WTC11 (cell line): ENCODE measurements at regions not wholly inside any gene's neighbourhood (a gene's known extent, or its start where the extent isn't known, plus 50 kb on each side); places are given as distances from the start of the nearest gene placed in this dataset.

Experiments
- AFF4 ChIP-seq: sonication (generic); formaldehyde crosslinking; IDR thresholded peaks from 2 replicates; pipeline ENCODE4 v1.8.1; 2023; ENCODE audit warnings: mild to moderate bottlenecking, missing genetic modification reagents, borderline replicate concordance
- CTCF ChIP-seq: fragments of 200-600 bp; IDR thresholded peaks from 2 replicates; pipeline ENCODE4 v1.8.0; 2022; ENCODE audit warnings: antibody characterized with exemption
- ERG ChIP-seq: fragments of 250-450 bp; sonication (Bioruptor Pico); IDR thresholded peaks from 2 replicates; pipeline ENCODE4 v1.8.0; 2021; ENCODE audit warnings: mild to moderate bottlenecking
- HMGA2 ChIP-seq: fragments of 250-450 bp; sonication (Bioruptor Pico); IDR thresholded peaks from 2 replicates; pipeline ENCODE4 v1.4.0; 2021; ENCODE audit warnings: mild to moderate bottlenecking, moderate library complexity
- JUN ChIP-seq: sonication (generic); formaldehyde crosslinking; IDR thresholded peaks from 2 replicates; pipeline ENCODE4 v1.8.0; 2023; ENCODE audit warnings: mild to moderate bottlenecking, missing genetic modification reagents
- MAX ChIP-seq: sonication (generic); formaldehyde crosslinking; IDR thresholded peaks from 2 replicates; pipeline ENCODE4 v1.8.0; 2022; ENCODE audit warnings: mild to moderate bottlenecking, missing genetic modification reagents
- RELA ChIP-seq: sonication (generic); formaldehyde crosslinking; IDR thresholded peaks from 2 replicates; pipeline ENCODE4 v1.8.1; 2022; ENCODE audit warnings: missing genetic modification reagents, mild to moderate bottlenecking, borderline replicate concordance
- USF2 ChIP-seq: sonication (generic); formaldehyde crosslinking; IDR thresholded peaks from 2 replicates; pipeline ENCODE4 v1.8.1; 2023; ENCODE audit warnings: mild to moderate bottlenecking, missing genetic modification reagents, moderate library complexity

DNA sequence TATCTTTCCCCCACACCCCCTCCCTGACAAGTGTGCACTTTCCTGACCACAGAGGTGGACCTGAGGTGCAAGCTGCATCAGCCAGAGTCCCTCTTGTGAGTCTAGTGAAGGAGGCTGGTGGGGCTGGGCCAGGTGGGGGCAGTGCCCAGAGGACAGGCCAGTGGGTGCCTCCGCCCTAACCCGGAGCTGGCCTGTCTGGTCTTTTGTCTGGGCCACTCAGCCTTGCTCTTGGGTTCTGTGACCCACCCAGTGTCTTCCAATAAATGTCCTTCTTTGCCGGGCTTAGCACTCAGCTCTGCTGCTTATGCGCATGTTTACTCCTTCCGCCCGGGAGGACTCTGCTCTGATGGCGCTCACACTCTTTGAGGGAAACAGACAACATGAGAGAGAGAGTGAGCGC lies 526.2 kb downstream of the TBC1D22A start:
- TF ChIP-seq MAX (CRISPR knock-in tag) (no peak), CTCF (no peak), JUN (CRISPR knock-in tag) (no peak), RELA (CRISPR knock-in tag) (no peak), AFF4 (CRISPR knock-in tag) (no peak), USF2 (CRISPR knock-in tag) (no peak), HMGA2 (no peak), ERG (CRISPR knock-in tag) (no peak)
